GM18511 (cell line): ENCODE measurements at regions not wholly inside any gene's neighbourhood (a gene's known extent, or its start where the extent isn't known, plus 50 kb on each side); places are given as distances from the start of the nearest gene placed in this dataset.

Source experiments
- ATAC-seq: cut with Tn5 transposase; IDR thresholded peaks from one replicate; pipeline ENCODE4 v1.9.1; 2021; ENCODE audit warnings: mild to moderate bottlenecking, moderate library complexity; ENCODE audit not compliant: unreplicated experiment

DNA sequence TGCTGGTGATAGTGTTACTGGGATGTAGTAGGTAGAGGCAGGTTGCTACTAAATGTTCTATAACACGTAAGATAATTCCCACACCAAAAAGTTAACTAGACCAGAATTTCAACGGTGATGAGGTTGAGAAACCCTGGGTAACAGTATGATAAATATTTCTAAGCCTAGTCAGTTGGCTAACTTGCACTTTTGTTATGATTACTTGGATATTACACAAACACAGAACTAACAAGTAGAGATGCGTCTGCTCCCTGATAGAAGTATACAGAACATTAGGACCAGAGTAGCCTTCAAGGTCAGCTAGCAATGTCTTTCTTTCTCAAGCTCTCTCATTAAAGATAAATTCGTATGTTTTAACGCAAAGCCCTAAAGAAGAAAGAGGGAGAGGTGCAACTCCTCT, 86.2 kb upstream of the FZD8 start:
- ATAC-seq = no peak

DNA sequence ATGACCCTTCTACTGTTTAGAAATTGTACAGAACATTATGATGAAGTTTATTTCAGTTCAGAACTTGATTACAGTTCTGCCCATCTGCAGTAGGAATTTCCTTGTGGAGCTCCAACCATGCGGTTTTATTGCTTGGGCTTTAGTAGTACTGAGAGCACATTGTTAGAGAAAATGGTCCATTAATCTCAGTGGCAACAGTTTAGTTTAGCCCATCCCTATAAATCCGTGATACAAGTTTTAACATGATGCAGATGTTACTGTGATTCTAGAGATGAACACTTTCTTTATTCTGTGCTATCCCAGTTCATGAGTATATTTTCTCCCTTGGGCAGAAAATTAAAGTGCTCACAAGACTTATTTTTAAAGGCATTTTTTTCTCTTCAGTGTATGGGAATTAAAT, 84.8 kb upstream of the FZD8 start:
- ATAC-seq = no peak

DNA sequence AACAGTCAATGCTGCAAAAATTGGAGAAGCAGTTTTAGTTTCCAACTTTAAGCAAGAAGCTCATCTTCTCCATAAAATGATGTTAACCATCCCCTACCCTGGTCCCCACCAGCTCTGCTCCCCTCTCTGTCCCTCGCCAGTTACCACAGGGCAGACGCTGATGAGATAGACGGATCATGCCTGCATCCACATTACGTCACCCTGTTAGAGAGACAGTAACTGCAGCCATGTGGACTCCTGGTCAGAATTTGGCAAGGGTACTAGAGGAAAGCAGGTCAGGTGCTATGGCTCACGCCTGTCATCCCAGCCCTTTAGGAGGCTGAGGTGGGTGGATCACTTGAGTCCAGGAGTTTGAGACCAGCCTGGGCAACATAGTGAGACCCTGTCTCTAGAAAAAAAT, 81.9 kb upstream of the FZD8 start:
- no peak for ATAC-seq

DNA sequence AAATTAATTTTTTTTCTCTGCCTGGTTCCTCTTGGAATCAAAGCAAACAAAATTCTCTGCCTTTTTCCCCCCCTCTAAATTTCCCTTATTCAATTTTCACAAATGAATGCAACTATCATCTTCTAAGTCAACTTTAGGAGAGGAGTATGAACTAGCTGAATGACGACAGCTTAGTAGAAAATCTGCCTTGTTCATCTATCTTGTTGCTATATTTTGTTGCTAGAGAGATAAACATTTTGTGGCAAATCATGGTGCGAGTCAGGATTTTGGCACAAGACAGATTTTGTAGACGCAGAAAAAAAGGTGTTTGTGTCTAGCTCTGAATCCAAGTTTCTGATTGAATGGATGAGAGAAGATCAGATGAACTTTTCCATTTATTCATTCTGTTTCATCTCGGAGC, 81.0 kb upstream of the FZD8 start:
- ATAC-seq = no peak

DNA sequence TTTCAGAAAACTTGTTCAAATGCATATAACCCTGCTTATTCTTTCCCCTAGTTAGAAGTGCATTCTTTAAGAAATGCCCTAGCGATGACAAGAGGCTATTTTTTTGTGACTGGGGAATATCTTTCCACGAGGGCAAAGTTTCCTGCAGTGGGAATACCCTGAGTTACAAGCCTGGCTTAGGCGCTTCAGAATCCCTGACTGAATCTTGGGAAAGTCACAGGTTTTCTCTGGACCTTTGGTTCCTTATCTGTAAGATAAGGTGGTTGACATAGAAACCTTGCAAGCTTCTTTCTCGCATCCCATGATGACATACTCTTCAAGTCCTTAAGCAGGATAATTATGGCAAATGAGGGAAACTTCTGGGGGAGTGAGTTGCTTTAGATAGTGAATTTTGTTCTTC, 80.5 kb upstream of the FZD8 start:
- no peak for ATAC-seq

DNA sequence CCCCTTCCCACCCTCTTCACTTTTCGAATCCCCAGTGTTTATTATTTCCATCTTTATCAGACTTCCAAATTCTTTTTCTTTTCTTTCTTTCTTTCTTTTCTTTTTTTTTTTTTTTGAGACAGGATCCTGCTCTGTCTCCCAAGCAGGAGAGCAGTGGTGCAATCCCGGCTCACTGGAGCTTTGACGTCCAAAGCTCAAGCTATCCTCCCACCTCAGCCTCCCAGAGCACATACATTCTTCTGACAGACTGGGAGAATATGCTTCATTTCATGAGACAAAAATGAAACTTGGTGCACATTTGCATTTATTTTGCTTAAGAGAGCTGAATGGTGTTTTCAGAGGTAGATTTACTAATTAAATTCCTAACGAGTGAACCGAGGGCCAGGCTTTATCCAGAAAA, 80.1 kb upstream of the FZD8 start:
- no peak for ATAC-seq

DNA sequence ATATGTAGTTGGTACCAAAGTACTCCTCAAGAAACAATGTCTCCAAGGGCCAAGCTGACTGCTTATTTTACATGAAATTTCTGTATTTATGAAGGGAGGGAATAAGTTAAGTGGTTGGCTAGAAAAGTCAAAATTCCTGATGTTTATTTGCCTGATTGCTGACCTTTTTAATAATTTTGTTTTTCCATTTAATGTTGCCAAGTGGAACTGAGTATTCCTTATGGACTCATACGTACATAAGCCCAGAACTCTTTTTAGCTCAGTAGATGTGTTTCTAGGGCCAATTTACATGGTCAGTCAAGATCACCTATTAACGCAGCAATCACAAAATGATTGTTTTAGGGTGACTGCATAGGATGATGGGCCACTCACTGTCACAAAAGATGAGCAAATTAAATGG, 78.3 kb upstream of the FZD8 start:
- ATAC-seq = no peak

DNA sequence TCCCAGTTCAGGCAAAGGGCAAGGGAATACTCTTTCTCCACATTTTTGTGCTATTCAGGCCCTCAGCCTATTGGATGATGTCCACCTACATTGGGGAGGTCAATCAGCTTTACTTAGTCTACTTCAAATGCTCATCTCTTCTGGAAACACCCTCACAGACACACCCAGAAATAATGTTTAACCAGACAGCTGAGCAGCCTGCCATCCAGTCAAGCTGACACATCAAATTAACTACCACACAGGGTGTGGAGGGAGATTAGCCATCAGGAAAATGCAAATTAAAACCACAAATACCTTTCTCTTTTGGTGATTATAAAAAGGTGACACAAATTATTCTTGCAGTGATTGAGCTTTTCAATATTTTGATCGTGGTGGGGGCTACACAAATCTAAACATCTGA, 74.7 kb upstream of the FZD8 start:
- ATAC-seq = peak; percentile 63

DNA sequence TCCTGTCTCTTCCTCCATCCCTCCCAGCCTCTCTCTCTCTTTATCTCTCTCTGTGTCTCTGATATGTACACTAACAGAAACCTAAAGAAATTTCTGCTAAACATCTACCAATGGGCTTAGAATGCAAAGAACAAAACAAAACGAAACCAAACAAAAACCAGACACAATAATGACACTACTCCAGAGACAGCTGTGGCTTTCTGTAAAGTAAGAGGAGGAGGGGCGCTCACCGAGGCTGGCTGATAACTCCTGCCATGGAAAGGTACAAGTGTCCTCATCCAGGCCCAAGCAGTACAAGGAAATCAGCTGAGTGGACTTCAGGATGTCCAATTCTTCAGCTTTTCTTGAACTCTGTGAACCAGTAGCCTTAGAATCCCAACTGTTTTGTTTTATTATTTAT, 70.4 kb upstream of the FZD8 start:
- peak; percentile 59 for ATAC-seq

DNA sequence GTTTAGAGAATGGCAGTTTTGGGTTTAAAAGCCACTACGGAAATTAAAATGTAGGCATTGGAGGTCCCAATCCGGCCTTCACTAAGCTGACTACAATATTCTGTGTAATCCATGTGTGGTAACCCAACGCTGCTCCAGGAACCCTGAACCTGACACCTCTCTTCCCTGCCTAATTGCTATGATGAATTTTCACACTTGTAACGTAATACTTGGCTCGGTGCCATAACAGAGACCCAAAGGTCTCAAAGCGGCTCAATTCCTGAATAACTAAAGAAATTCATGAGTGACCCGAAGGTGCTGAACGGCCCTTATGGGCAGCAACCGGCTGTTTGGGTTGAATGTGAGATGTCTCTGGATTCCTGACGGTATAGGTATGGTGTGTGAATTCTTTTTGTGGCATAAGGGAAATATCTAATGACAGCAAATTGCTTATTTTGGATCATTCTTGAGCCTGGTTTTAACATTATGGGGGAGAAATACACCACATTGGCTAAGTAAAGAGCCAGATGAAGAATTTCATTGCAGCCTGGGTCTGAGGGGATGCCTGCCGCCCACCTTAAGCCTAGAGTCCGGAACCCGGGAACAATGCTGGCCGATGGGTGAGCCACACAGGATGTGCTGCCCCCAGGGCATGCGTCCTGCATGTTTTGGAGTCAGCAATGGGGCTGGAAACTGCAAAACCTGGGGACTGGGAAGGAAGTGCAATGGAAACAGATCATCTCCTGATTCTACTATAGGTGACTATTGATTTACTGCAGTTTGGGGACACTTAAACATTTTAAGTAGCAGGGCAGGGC, 69.7 kb upstream of the FZD8 start:
- no peak for ATAC-seq

DNA sequence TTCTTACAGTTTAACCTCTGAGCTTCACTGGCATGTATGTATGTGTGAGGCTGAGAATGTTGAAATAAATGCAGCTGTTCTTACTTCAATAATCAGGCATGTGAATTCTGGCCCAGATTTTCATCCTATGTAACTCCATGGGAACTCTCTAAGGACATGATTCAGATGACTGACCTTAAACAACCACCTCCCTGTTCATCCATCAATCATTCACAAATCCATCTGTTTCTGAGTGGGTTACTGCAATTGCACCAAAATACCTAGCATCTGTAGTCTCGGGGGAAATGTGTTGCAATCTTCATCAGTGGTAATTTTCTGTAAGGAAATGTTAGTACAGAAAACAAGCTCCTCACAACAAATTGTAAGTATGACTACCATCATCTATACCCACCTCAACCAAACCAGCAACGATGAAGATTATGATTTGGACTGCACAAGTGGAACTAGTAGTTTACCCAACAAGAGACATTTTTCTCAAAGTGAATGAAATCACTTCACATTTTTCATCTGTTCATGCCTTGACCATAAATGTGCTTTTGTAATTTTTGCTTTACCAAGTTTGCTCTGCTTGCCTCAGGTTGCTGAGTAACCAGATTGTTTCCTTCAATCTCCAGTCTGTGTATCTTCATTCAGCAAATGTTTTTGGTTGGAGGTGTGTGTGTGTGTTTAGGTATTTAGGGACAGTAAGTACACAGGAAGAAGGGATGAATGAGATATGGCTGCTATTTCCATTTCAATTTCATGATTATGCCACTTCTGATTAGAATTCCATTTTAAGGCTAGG, 65.7 kb upstream of the FZD8 start:
- no peak for ATAC-seq

DNA sequence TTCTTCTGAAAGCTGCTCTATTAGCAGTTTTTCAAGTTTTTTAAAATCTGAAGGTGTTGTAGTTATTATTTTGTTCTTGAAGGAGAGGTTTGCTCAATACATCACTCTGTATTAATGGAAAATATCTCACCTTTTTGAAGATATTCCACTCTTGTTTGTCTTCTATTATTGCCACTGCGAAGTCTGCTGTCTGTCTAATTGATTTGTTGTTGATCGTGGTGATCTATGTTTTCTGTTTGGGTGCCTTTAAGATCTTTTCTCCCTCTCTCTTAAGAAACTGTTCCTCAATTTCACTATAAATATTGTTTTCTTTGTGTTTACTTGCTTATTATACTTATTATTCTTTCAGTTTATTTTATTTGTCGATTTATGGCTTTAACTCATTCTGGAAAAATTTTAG, 64.9 kb upstream of the FZD8 start:
- no peak for ATAC-seq

DNA sequence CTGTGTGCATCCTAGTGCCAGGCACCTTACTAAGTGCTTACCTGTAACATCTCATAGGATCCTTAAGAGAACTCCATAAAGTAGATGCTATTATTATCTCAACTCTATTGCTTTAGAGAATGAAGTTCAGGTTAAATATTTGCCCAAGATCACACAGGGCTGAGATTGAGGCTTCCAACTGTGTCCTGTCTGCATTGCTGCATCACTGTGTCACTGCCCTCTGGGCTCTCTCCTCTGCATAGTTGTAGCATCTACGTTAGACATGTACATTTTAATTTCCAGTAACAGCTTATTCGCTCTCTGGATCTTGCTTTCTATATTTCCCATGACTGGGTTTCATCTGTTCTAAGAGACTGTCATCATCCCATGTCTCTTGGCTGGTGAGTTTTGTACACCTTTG, 63.6 kb upstream of the FZD8 start:
- no peak for ATAC-seq

DNA sequence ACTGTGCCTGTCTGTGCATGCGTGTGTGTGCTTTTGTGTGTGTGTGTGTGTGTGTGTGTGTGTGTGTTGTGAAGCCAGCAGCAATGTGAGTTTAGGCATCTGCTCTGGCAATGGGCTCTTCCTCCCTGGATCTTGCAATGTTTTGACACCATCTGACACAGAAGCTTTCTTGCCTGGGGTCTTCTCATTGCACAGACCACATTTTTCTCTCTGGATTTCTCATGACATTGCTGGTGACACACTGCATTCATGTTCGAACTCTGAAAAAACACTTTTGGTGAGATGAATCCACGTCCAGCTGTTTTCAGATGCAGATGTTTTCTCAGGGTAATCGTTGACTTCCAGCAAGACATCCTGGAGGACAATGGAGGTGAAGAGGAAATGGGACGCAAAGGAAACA, 63.0 kb upstream of the FZD8 start:
- ATAC-seq = no peak

DNA sequence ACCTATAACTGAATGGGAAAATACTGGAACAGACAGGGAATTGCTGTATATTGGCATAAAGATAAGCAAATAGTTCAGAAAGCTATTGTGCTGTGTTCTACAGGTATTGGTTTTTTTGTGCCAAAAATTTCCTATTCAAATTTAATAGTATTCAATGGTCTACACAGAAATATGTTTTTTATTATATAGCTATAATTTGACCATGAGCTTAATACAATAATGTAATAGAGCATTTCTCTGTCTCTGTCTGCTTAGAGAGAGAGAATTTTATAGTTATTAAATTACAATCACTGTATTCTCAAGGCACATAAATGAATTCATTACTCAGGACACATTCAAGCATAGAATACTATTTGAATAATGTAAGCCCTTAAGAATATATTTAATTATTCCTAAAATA, 62.3 kb upstream of the FZD8 start:
- no peak for ATAC-seq

DNA sequence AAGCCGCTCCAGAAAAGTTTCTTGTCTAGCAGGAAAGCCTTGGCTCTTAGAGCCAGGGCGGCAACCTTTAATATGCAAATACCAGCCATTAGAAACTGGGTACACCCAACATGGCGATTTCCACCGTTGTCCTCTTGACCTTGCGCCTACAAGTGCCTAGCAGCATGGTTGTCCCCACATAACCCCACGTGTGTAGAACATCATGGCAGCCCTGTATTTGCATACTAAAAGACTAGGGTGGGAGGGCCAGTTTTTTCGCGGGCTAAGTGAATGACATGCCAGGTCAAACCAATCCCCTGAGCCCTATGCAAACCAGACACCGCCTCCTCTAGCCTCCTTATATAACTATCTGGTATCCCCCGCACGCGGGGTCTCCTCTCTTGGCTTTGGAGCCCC, 58.4 kb upstream of the FZD8 start:
- no peak for ATAC-seq

DNA sequence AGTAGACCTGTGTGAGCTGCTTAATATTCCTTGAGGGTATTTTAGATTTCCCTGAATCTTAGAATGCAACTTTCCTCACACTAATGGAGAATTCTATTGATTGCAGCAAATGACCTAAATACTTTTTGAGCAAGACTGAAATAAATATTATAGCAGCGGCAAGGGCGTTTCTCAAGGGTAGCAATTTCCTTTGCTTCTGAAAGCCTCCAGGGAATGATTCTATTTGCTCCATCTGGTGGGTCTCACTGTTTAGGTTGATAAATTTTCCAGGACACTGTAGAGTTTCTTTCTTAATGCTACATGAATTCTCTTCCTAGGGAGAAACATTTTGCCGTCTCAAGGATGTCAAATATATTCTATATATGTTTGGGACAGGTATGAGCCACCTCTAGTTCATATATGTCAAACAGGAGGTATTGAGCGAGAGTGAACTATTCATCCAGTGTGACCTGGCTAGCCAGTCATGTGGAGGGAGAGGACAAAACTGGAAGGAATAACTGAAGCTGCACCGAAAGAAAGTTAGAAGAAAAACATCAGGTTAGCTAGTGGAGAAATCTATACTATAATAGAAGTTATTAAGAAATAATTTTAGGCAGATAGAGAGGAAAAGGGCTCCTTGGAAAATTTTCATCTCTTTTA, 57.9 kb upstream of the FZD8 start:
- ATAC-seq = no peak

DNA sequence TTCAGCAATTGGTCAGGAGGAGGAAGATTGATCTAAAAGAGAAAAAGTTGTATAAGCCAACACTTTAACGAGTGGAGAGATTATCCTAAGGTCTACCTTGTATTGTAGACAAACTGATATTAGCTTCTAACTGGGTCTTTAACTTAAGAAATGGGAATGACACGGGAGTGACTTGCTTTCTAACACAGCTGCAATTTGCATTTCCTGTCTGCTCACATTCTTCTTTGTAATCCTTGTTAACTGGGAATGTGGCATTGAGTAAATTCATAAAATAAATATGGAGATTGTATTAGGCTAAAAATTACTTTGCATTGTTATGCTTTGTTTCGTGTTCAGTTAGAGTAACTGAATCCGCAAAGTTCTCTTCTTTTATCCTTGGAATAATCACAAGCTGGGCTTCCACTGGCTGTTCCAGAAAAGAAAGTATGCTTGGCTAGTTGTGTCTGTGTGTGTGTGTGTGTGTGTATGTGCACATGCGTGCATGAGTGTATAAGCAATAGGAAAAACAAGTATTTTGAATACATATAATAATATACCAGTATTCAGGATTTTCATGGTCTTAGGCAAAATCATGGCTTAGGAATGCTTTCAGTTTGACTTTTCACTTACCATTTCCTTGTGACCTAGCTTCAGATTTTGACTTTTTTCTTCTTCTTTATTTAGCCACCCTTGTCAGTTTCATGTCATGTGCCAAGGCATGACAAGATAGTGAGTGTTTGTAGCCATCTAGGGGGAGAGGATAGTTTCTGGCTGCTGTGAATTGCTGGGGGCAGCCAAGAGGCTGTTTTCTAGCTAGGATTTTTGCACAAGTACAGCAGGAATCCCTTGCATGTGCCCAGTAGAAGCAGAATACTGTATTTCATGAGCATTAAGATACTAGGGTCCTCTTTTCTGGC, 54.5 kb upstream of the FZD8 start:
- no peak for ATAC-seq

DNA sequence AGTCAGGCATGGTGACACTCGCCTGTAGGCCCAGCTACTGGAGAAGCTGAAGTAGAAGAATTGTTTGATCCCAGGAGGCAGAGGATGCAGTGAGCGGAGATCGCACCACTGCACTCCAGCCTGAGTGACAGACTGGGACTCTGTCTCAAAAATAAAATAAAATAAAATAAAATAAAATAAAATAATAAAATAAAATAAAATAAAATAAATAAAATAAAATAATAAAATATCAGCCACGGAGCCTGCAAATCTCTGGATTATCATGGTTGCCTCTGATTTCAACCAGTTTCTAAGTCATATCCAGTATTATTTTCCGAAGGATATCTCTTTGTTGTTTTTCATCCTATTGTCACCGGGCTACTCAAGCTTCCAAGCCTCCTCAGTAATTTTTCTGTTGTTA, 51.7 kb upstream of the FZD8 start:
- ATAC-seq = no peak
